Neural cell (in vitro differentiated cells): ENCODE measurements at regions not wholly inside any gene's neighbourhood (a gene's known extent, or its start where the extent isn't known, plus 50 kb on each side); places are given as distances from the start of the nearest gene placed in this dataset.

Experiments
- H2AFZ ChIP-seq: fragments of 200-600, 300-800 bp; sonication (generic), shearing (Covaris generic); 2 replicates; pipeline ENCODE4 v1.6.0; 2014; ENCODE audit warnings: low read depth, mild to moderate bottlenecking, antibody characterized with exemption, low read length, moderate library complexity
- H3F3A ChIP-seq: fragments of 200-600 bp; shearing (Covaris generic); 2 replicates; pipeline ENCODE4 v1.6.1; 2016; ENCODE audit warnings: mild to moderate bottlenecking, moderate library complexity, mixed read lengths, antibody characterized with exemption, low read length; ENCODE audit not compliant: insufficient read depth, poor library complexity, severe bottlenecking
- H3K27ac ChIP-seq: fragments of 200-600, 300-800 bp; sonication (generic), shearing (Covaris generic); 2 replicates; pipeline ENCODE4 v1.5.1; 2014; ENCODE audit warnings: mild to moderate bottlenecking, low read length, moderate library complexity
- H3K27me3 ChIP-seq: fragments of 300-800, 200-600 bp; sonication (generic), shearing (Covaris generic); 2 replicates; pipeline ENCODE4 v1.6.0; 2014; ENCODE audit warnings: mild to moderate bottlenecking, low read depth, low read length, moderate library complexity; ENCODE audit not compliant: insufficient read depth
- H3K36me3 ChIP-seq: fragments of 300-800, 200-600 bp; sonication (generic), shearing (Covaris generic); 2 replicates; pipeline ENCODE4 v1.5.1; 2014; ENCODE audit warnings: mild to moderate bottlenecking, antibody characterized with exemption, low read length, moderate library complexity; ENCODE audit not compliant: insufficient read depth
- H3K4me2 ChIP-seq: fragments of 300-800, 200-600 bp; sonication (generic), shearing (Covaris generic); 2 replicates; pipeline ENCODE4 v1.6.0; 2014; ENCODE audit warnings: mild to moderate bottlenecking, low read length
- H3K4me3 ChIP-seq: fragments of 300-800, 200-600 bp; sonication (generic), shearing (Covaris generic); 2 replicates; pipeline ENCODE4 v1.5.1; 2014; ENCODE audit warnings: mild to moderate bottlenecking, low read length, moderate library complexity
- H3K79me2 ChIP-seq: fragments of 200-600 bp; shearing (Covaris generic); replicated peaks from 2 replicates; pipeline ENCODE4 v1.6.0; 2014; ENCODE audit warnings: mild to moderate bottlenecking, low read length, moderate library complexity; ENCODE audit not compliant: insufficient read depth
- H3K9ac ChIP-seq: fragments of 300-800, 200-600 bp; sonication (generic), shearing (Covaris generic); 2 replicates; pipeline ENCODE4 v1.6.1; 2016; ENCODE audit warnings: mild to moderate bottlenecking, low read length, mixed read lengths
- H3K9me2 ChIP-seq: fragments of 200-600 bp; shearing (Covaris generic); 2 replicates; pipeline ENCODE4 v1.6.1; 2016; ENCODE audit warnings: mild to moderate bottlenecking, low read length, mixed read lengths; ENCODE audit not compliant: insufficient read depth
- H3K9me3 ChIP-seq: fragments of 200-600, 300-800 bp; sonication (generic), shearing (Covaris generic); 2 replicates; pipeline ENCODE4 v1.6.1; 2016; ENCODE audit warnings: mild to moderate bottlenecking, mixed run types, low read length, moderate library complexity, mixed read lengths
- H4K20me1 ChIP-seq: fragments of 200-600 bp; shearing (Covaris generic); 2 replicates; pipeline ENCODE4 v1.6.1; 2016; ENCODE audit warnings: mild to moderate bottlenecking, mixed run types; ENCODE audit not compliant: insufficient read depth
- CTCF ChIP-seq: fragments of 450-650 bp; IDR thresholded peaks from 2 replicates; pipeline ENCODE4 v1.5.1; 2014; ENCODE audit warnings: antibody characterized with exemption, mild to moderate bottlenecking, moderate library complexity; ENCODE audit not compliant: poor library complexity, severe bottlenecking
- EP300 ChIP-seq: fragments of 450-650 bp; conservative IDR thresholded peaks from 2 replicates; pipeline ENCODE4 v1.6.1; 2014; ENCODE audit warnings: antibody characterized with exemption, mild to moderate bottlenecking, moderate library complexity; ENCODE audit not compliant: poor library complexity, severe bottlenecking
- EZH2 ChIP-seq: fragments of 200-600, 300-800 bp; shearing (Covaris generic), sonication (generic); IDR thresholded peaks from 2 replicates; pipeline ENCODE4 v1.6.1; 2014; ENCODE audit warnings: antibody characterized with exemption, low read length, borderline replicate concordance, mild to moderate bottlenecking; ENCODE audit not compliant: insufficient read depth, poor library complexity, severe bottlenecking
- MXI1 ChIP-seq: fragments of 450-650 bp; conservative IDR thresholded peaks from 2 replicates; pipeline ENCODE4 v1.6.1; 2014; ENCODE audit warnings: antibody characterized with exemption, mild to moderate bottlenecking; ENCODE audit not compliant: poor library complexity, severe bottlenecking
- POLR2AphosphoS5 ChIP-seq: IDR thresholded peaks from 2 replicates; pipeline ENCODE4 v1.6.1; 2012
- RAD21 ChIP-seq: fragments of 450-650 bp; conservative IDR thresholded peaks from 2 replicates; pipeline ENCODE4 v1.6.1; 2014; ENCODE audit warnings: antibody characterized with exemption, mild to moderate bottlenecking, moderate library complexity
- REST ChIP-seq: IDR thresholded peaks from 2 replicates; pipeline ENCODE4 v1.6.1; 2012; ENCODE audit warnings: borderline replicate concordance
- SMC3 ChIP-seq: fragments of 450-650 bp; conservative IDR thresholded peaks from 2 replicates; pipeline ENCODE4 v1.6.1; 2014; ENCODE audit warnings: antibody characterized with exemption, mild to moderate bottlenecking, moderate library complexity; ENCODE audit not compliant: poor library complexity
- TAF1 ChIP-seq: IDR thresholded peaks from 2 replicates; pipeline ENCODE4 v1.6.1; 2012; ENCODE audit warnings: low read depth

DNA sequence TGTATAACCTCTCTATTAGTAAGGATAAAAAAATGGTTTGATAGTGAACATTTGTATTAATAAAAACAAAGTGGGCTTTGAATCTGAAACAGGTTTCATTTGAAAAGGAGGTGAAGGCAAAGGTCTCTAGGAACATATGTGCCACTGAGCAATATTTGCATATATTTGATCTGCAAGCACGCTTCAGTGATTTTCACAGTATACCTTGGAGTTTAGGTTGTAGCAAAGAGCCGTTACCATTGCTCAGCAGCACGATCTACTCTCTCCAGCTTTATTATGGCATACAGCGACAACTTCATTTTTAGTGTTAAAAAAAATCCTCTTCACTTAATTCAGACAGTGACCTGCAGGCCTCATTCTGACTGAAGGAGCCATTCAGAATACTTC lies 75.8 kb upstream of the ZEB2 start:
- no peaks in the 10 kb centered on the region for H4K20me1 ChIP-seq
- no peaks in the 10 kb centered on the region for H3K9me2 ChIP-seq
- no peaks in the 10 kb centered on the region for H3K79me2 ChIP-seq
- no peak overlapping the region for H2AFZ ChIP-seq
- TF ChIP-seq RAD21 (no peak), EZH2 (no peak), REST (no peak), TAF1 (no peak), POLR2AphosphoS5 (no peak), CTCF (no peak), SMC3 (no peak), MXI1 (no peak), EP300 (no peak)
- no peaks in the 10 kb centered on the region for H3F3A ChIP-seq
- H3K27ac ChIP-seq, result no peak overlapping the region
- no peak overlapping the region for H3K4me2 ChIP-seq
- H3K36me3 ChIP-seq, result no peaks in the 10 kb centered on the region
- no peak overlapping the region for H3K4me3 ChIP-seq
- no peaks in the 10 kb centered on the region for H3K27me3 ChIP-seq
- no peaks in the 10 kb centered on the region for H3K9me3 ChIP-seq
- H3K9ac ChIP-seq, result no peak overlapping the region

DNA sequence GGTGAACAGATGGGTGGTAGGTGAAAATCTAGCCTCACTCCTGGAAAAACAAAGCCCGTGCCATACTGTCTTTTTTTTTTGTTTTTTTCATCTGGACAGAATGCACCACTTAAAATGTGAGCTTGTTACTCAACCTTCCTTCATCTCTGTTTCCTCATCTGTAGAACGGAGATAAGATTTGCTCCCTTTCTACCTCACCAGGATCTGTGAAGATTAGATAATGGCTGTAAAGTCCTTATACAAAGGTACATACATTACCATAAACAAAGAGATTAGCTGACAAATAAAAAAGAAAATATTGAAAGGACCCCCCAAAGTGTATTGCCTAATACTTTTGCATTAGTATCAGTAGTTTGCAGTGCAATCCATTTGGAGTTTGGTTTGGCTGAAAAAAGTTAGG lies 75.4 kb upstream of the ZEB2 start:
- Histone ChIP-seq H3K9me3 (no peaks in the 10 kb centered on the region), H3K9ac (no peak overlapping the region), H3F3A (no peaks in the 10 kb centered on the region), H3K4me3 (no peak overlapping the region), H3K79me2 (no peaks in the 10 kb centered on the region), H4K20me1 (no peaks in the 10 kb centered on the region), H3K9me2 (no peaks in the 10 kb centered on the region), H3K36me3 (no peaks in the 10 kb centered on the region), H2AFZ (no peak overlapping the region), H3K4me2 (no peak overlapping the region), H3K27me3 (no peaks in the 10 kb centered on the region), H3K27ac (no peak overlapping the region)
- TF ChIP-seq EZH2 (no peak), MXI1 (no peak), RAD21 (no peak), REST (no peak), POLR2AphosphoS5 (no peak), CTCF (no peak), EP300 (no peak)
